ENCODE measurements at regions not wholly inside any gene's neighbourhood (a gene's known extent, or its start where the extent isn't known, plus 50 kb on each side); places are given as distances from the start of the nearest gene placed in this dataset.
A peak's percentile ranks its signal among the peaks of the same experiment; 100 is the strongest.

- Histone ChIP-seq H3K4me3 (no peak overlapping the region), H3K4me1 (no peaks in the 10 kb centered on the region), H3K9me3 (no peaks in the 10 kb centered on the region), H3K36me3 (no peaks in the 10 kb centered on the region), H3K27ac (no peak overlapping the region), H3K27me3 (no peaks in the 10 kb centered on the region)
- TF ChIP-seq CTCF (IDR thresholded peaks at IDR 0.05) (no peak), POLR2A (IDR thresholded peaks at IDR 0.05) (no peak)
- intact Hi-C loops (cut with DNase I; ENCODE audit: low total_unique reads): no loop called here
- DNase-seq: no peak
These were observed 1178.5 kb upstream of the ACVR2A start for GRCh38 chr2:146666340-146666739.

- no peaks in the 10 kb centered on the region for H3K27me3 ChIP-seq
- intact Hi-C loops (cut with DNase I; ENCODE audit: low total_unique reads): no loop called here
- H3K9me3 ChIP-seq: no peaks in the 10 kb centered on the region
- no peak for TF ChIP-seq CTCF (IDR thresholded peaks at IDR 0.05)
- no peak for TF ChIP-seq POLR2A (IDR thresholded peaks at IDR 0.05)
- no peak overlapping the region for H3K4me3 ChIP-seq
- H3K27ac ChIP-seq: no peak overlapping the region
- no peak for DNase-seq
- no peaks in the 10 kb centered on the region for H3K36me3 ChIP-seq
- H3K4me1 ChIP-seq: no peaks in the 10 kb centered on the region
These were observed 1179.0 kb upstream of the ACVR2A start for GRCh38 chr2:146665800-146666199.

- Histone ChIP-seq H3K36me3 (no peaks in the 10 kb centered on the region), H3K27me3 (no peaks in the 10 kb centered on the region), H3K27ac (no peak overlapping the region), H3K4me3 (no peak overlapping the region), H3K9me3 (no peaks in the 10 kb centered on the region), H3K4me1 (no peaks in the 10 kb centered on the region)
- intact Hi-C loops (cut with DNase I; ENCODE audit: low total_unique reads): no loop called here
- no peak for TF ChIP-seq POLR2A (IDR thresholded peaks at IDR 0.05)
- peak in 2 of 4 experiments; percentile 17 to 20 for TF ChIP-seq CTCF (IDR thresholded peaks at IDR 0.05)
- no peak for DNase-seq
These were observed 1183.2 kb upstream of the ACVR2A start for GRCh38 chr2:146661473-146662096.

- intact Hi-C loops (cut with DNase I; ENCODE audit: low total_unique reads): no loop called here
- DNase-seq: no peak
- no peak for TF ChIP-seq CTCF (IDR thresholded peaks at IDR 0.05)
- TF ChIP-seq POLR2A (IDR thresholded peaks at IDR 0.05): no peak
- H3K4me3 ChIP-seq: no peak overlapping the region
- H3K4me1 ChIP-seq: no peaks in the 10 kb centered on the region
- H3K27me3 ChIP-seq: no peaks in the 10 kb centered on the region
- no peaks in the 10 kb centered on the region for H3K9me3 ChIP-seq
- H3K27ac ChIP-seq: no peak overlapping the region
- no peaks in the 10 kb centered on the region for H3K36me3 ChIP-seq
These were observed 1184.9 kb upstream of the ACVR2A start for GRCh38 chr2:146659976-146660375.

GRCh38 chr2:146652311-146652710 is 1192.5 kb upstream of the ACVR2A start:
- Histone ChIP-seq H3K4me3 (no peak overlapping the region), H3K4me1 (no peaks in the 10 kb centered on the region), H3K27me3 (no peaks in the 10 kb centered on the region), H3K9me3 (no peaks in the 10 kb centered on the region), H3K36me3 (no peaks in the 10 kb centered on the region), H3K27ac (no peak overlapping the region)
- no peak for TF ChIP-seq POLR2A (IDR thresholded peaks at IDR 0.05)
- TF ChIP-seq CTCF (IDR thresholded peaks at IDR 0.05): no peak
- intact Hi-C loops (cut with DNase I; ENCODE audit: low total_unique reads): no loop called here
- DNase-seq: no peak

Measured in uterus (tissue), 3 donors.